ENCODE measurements at regions not wholly inside any gene's neighbourhood (a gene's known extent, or its start where the extent isn't known, plus 50 kb on each side); places are given as distances from the start of the nearest gene placed in this dataset.

DNA sequence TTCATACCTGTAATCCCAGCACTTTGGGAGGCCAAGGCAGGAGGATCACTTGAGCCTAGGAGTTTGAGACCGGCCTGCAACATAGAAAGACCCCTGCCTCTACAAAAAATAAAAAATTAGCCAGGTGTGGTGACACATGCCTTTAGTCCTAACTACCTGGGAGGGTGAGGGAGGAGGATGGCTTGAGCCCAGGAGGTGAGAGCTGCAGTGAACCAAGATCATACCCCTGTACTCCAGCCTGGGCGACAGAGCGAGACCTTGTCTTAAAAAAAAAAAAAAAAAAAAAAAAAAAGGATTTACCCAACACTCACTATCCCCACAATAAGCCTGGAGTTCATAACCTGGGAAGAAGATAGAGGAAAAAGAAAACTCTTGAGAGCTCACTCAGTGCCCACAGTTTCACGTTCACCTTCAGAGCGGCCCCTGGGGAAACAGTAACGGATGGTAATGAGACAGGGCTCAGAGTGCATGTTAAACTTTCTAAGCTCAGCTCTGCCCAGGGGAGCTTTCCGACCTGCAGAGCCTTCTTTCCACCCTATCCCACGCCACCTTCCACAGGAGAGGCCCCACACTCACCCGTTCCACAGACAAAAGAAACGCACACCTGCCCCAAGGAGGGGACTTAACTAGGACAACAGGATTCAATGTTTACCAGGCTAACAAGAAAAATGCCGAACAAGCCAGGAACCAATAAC, 259.8 kb upstream of the KLF14 start:
- TF ChIP-seq CTCF (IDR thresholded peaks at IDR 0.05) (no peak), POLR2A (IDR thresholded peaks at IDR 0.05) (no peak)
